OCI-LY7 (cell line): ENCODE measurements at regions not wholly inside any gene's neighbourhood (a gene's known extent, or its start where the extent isn't known, plus 50 kb on each side); places are given as distances from the start of the nearest gene placed in this dataset.

Experiments
- BruUV-seq: library from RNA; stranded (reverse); fragments of 400-500 nt; replicated peaks from 2 replicates; lab custom pipeline; 2021; lab: Mats Ljungman, UMichigan
- CTCF ChIA-PET: fragments of 300-600 bp; sonication (Branson Sonifier 250); formaldehyde crosslinking; loops from one replicate; lab custom pipeline; 2022; ENCODE audit warnings: antibody characterized with exemption; ENCODE audit not compliant: unreplicated experiment; lab: Charles Lee
- POLR2A ChIA-PET: fragments of 300-600 bp; sonication (Branson Sonifier 250); formaldehyde crosslinking; loops from one replicate; lab custom pipeline; 2022; ENCODE audit warnings: antibody characterized with exemption; lab: Charles Lee
- DNase-seq: peaks from one replicate; pipeline ENCODE4 v3.0.0-alpha.2; 2015; ENCODE audit warnings: low spot score
- H2AFZ ChIP-seq: fragments of 200-600 bp; sonication (generic), shearing (Covaris generic); 2 replicates; pipeline ENCODE4 v1.6.1; 2014; ENCODE audit warnings: mild to moderate bottlenecking, antibody characterized with exemption, low read length, moderate library complexity
- H3K27ac ChIP-seq: fragments of 200-600 bp; sonication (generic); 2 replicates; pipeline ENCODE4 v1.5.1; 2014; ENCODE audit warnings: mixed run types, low read depth, mild to moderate bottlenecking, moderate library complexity, low read length, inconsistent platforms; ENCODE audit not compliant: poor library complexity, severe bottlenecking
- H3K36me3 ChIP-seq: fragments of 200-600 bp; sonication (generic); 2 replicates; pipeline ENCODE4 v1.6.1; 2014; ENCODE audit warnings: mild to moderate bottlenecking, antibody characterized with exemption, low read length, moderate library complexity, mixed read lengths; ENCODE audit not compliant: insufficient read depth
- H3K4me1 ChIP-seq: fragments of 200-600 bp; sonication (generic); 2 replicates; pipeline ENCODE4 v1.5.1; 2014; ENCODE audit warnings: mild to moderate bottlenecking, low read length; ENCODE audit not compliant: insufficient read depth, poor library complexity, severe bottlenecking
- H3K4me2 ChIP-seq: fragments of 200-600 bp; sonication (generic); 2 replicates; pipeline ENCODE4 v1.6.1; 2014; ENCODE audit warnings: mild to moderate bottlenecking, low read length
- H3K4me3 ChIP-seq: fragments of 200-600 bp; sonication (generic); 2 replicates; pipeline ENCODE4 v1.5.1; 2014; ENCODE audit warnings: mild to moderate bottlenecking, low read depth, low read length; ENCODE audit not compliant: poor library complexity, severe bottlenecking
- H3K79me2 ChIP-seq: fragments of 200-600 bp; sonication (generic); 2 replicates; pipeline ENCODE4 v1.6.1; 2016; ENCODE audit warnings: low read depth, mild to moderate bottlenecking, low read length, moderate library complexity, mixed read lengths; ENCODE audit not compliant: insufficient read depth
- H3K9me2 ChIP-seq: fragments of 200-600 bp; sonication (generic); 2 replicates; pipeline ENCODE4 v1.6.1; 2016; ENCODE audit warnings: mild to moderate bottlenecking, low read length, mixed read lengths; ENCODE audit not compliant: insufficient read depth
- H3K9me3 ChIP-seq: fragments of 200-600 bp; sonication (generic); 2 replicates; pipeline ENCODE4 v1.6.1; 2014; ENCODE audit warnings: mild to moderate bottlenecking, mixed run types, low read length, mixed read lengths
- H4K20me1 ChIP-seq: fragments of 200-600 bp; sonication (generic); 2 replicates; pipeline ENCODE4 v1.6.1; 2014; ENCODE audit warnings: mild to moderate bottlenecking, antibody characterized with exemption, low read length, moderate library complexity, mixed read lengths; ENCODE audit not compliant: insufficient read depth
- CTCF ChIP-seq: fragments of 200-600 bp; sonication (generic); conservative IDR thresholded peaks from 2 replicates; pipeline ENCODE4 v1.5.1; 2014; ENCODE audit warnings: mild to moderate bottlenecking, antibody characterized with exemption, low read length, moderate library complexity, mixed read lengths
- EZH2phosphoT487 ChIP-seq: fragments of 200-600 bp; sonication (generic); IDR thresholded peaks from 2 replicates; pipeline ENCODE4 v1.6.1; 2018; ENCODE audit warnings: low read depth, borderline replicate concordance, mild to moderate bottlenecking, mixed run types, antibody characterized with exemption, low read length, moderate library complexity, mixed read lengths
- intact Hi-C: fragments of 100-400 bp; cut with micrococcal nuclease; formaldehyde crosslinking; loops from one replicate; pipeline ENCODE4 v1.10.0; 2022; ENCODE audit not compliant: unreplicated experiment

- TF ChIP-seq CTCF = no peak
- no peak for TF ChIP-seq EZH2phosphoT487
- ChIA-PET POLR2A (interaction anchor here (0.6 kb wide), 1 partner anchor 848 kb away, joined by 3 read pairs; no protein-coding TSS in a partner anchor), CTCF (no interaction called here)
- DNase-seq = no peak
- Histone ChIP-seq H3K4me2 (no peak overlapping the region), H3K79me2 (no peaks in the 10 kb centered on the region), H3K27ac (no peak overlapping the region), H3K4me3 (no peak overlapping the region), H2AFZ (no peak overlapping the region), H3K36me3 (no peaks in the 10 kb centered on the region), H3K9me2 (no peaks in the 10 kb centered on the region), H3K9me3 (no peaks in the 10 kb centered on the region), H4K20me1 (no peaks in the 10 kb centered on the region), H3K4me1 (no peaks in the 10 kb centered on the region)
- no TSS peak for BruUV-seq
- intact Hi-C loops = no loop called here
These were observed 476.7 kb downstream of the NPHP4 start for GRCh38 chr1:5515501-5515900.

GRCh38 chr1:5514527-5515183 lies 477.6 kb downstream of the NPHP4 start:
- intact Hi-C loops = no loop called here
- H3K9me2 ChIP-seq = no peaks in the 10 kb centered on the region
- no peaks in the 10 kb centered on the region for H3K9me3 ChIP-seq
- ChIA-PET POLR2A (no interaction called here), CTCF (interaction anchor here (0.6 to 1.0 kb wide), 3 partner anchors 19 to 254 kb away, joined by 3 to 5 read pairs (median 3); no protein-coding TSS in a partner anchor)
- no peak overlapping the region for H3K4me3 ChIP-seq
- H2AFZ ChIP-seq = no peak overlapping the region
- H3K27ac ChIP-seq = no peak overlapping the region
- H3K4me1 ChIP-seq = no peaks in the 10 kb centered on the region
- no peaks in the 10 kb centered on the region for H3K36me3 ChIP-seq
- H3K79me2 ChIP-seq = no peaks in the 10 kb centered on the region
- DNase-seq = peak; percentile 59
- BruUV-seq = no TSS peak
- no peak overlapping the region for H3K4me2 ChIP-seq
- peak; percentile 99 for TF ChIP-seq CTCF
- no peak for TF ChIP-seq EZH2phosphoT487
- no peaks in the 10 kb centered on the region for H4K20me1 ChIP-seq

- H3K27ac ChIP-seq = no peak overlapping the region
- TF ChIP-seq CTCF = no peak
- TF ChIP-seq EZH2phosphoT487 = no peak
- no TSS peak for BruUV-seq
- H2AFZ ChIP-seq = no peak overlapping the region
- intact Hi-C loops = no loop called here
- no peaks in the 10 kb centered on the region for H3K79me2 ChIP-seq
- no peaks in the 10 kb centered on the region for H4K20me1 ChIP-seq
- no peaks in the 10 kb centered on the region for H3K36me3 ChIP-seq
- no peaks in the 10 kb centered on the region for H3K9me3 ChIP-seq
- H3K9me2 ChIP-seq = no peaks in the 10 kb centered on the region
- ChIA-PET CTCF (interaction anchor here (1.0 kb wide), 2 partner anchors 20 to 232 kb away, joined by 3 to 5 read pairs; no protein-coding TSS in a partner anchor), POLR2A (no interaction called here)
- no peak for DNase-seq
- H3K4me3 ChIP-seq = no peak overlapping the region
- no peak overlapping the region for H3K4me2 ChIP-seq
- H3K4me1 ChIP-seq = no peaks in the 10 kb centered on the region
These were observed 478.2 kb downstream of the NPHP4 start for GRCh38 chr1:5513846-5514526.
